NT2/D1 (cell line): ENCODE measurements at regions not wholly inside any gene's neighbourhood (a gene's known extent, or its start where the extent isn't known, plus 50 kb on each side); places are given as distances from the start of the nearest gene placed in this dataset.
"Not testable (repeated sequence)": the region's sequence is repeated elsewhere in the genome, so short reads cannot be mapped to it uniquely, and the experiment has no call there.

Experiments used
- DNase-seq: peaks from one replicate; pipeline ENCODE4 v3.0.0-alpha.2; 2011; ENCODE audit warnings: low read depth, low spot score
- H3K27me3 ChIP-seq: 2 replicates; pipeline ENCODE4 v1.6.0; 2011; ENCODE audit warnings: mild to moderate bottlenecking; ENCODE audit not compliant: insufficient read length, insufficient read depth
- H3K36me3 ChIP-seq: 2 replicates; pipeline ENCODE4 v1.6.1; 2011; ENCODE audit warnings: mild to moderate bottlenecking, low read length, mixed read lengths; ENCODE audit not compliant: insufficient read depth, insufficient read length
- H3K4me1 ChIP-seq: 2 replicates; pipeline ENCODE4 v1.5.1; 2011; ENCODE audit not compliant: insufficient read depth, insufficient read length
- H3K4me3 ChIP-seq: 2 replicates; pipeline ENCODE4 v1.5.1; 2011; ENCODE audit warnings: low read depth; ENCODE audit not compliant: insufficient read length
- H3K9ac ChIP-seq: 2 replicates; pipeline ENCODE4 v1.6.0; 2011; ENCODE audit warnings: low read depth; ENCODE audit not compliant: insufficient read length
- H3K9me3 ChIP-seq: 2 replicates; pipeline ENCODE4 v1.5.1; 2011; ENCODE audit warnings: mild to moderate bottlenecking, low read length; ENCODE audit not compliant: insufficient read depth
- SUZ12 ChIP-seq: IDR thresholded peaks from 2 replicates; pipeline ENCODE4 v1.6.1; 2011; ENCODE audit not compliant: insufficient read length, insufficient read depth; ENCODE audit errors: extremely low read depth
- YY1 ChIP-seq: IDR thresholded peaks from 2 replicates; pipeline ENCODE4 v1.6.1; 2011; ENCODE audit not compliant: insufficient read length, insufficient read depth
- ZNF274 ChIP-seq: IDR thresholded peaks from 2 replicates; pipeline ENCODE4 v1.6.1; 2011; ENCODE audit warnings: mild to moderate bottlenecking, low read depth, low read length

- Histone ChIP-seq H3K9me3 (peaks cover 8% of the 10 kb centered on the region; the same call in 1 of the 2 replicates), H3K4me3 (no peak overlapping the region), H3K4me1 (no peaks in the 10 kb centered on the region), H3K9ac (no peak overlapping the region), H3K36me3 (no peaks in the 10 kb centered on the region), H3K27me3 (no peaks in the 10 kb centered on the region)
- TF ChIP-seq YY1 (no peak), ZNF274 (no peak), SUZ12 (no peak)
- DNase-seq: no peak
These were observed 335.0 kb upstream of the SFRP2 start for GRCh38 chr4:154123897-154124296.

GRCh38 chr4:154120690-154121345 lies 331.9 kb upstream of the SFRP2 start:
- no peak for DNase-seq
- Histone ChIP-seq H3K27me3 (no peaks in the 10 kb centered on the region), H3K4me1 (no peaks in the 10 kb centered on the region), H3K9ac (no peak overlapping the region), H3K9me3 (no peaks in the 10 kb centered on the region), H3K4me3 (no peak overlapping the region), H3K36me3 (no peaks in the 10 kb centered on the region)
- TF ChIP-seq SUZ12 (no peak), ZNF274 (no peak), YY1 (no peak)

DNA sequence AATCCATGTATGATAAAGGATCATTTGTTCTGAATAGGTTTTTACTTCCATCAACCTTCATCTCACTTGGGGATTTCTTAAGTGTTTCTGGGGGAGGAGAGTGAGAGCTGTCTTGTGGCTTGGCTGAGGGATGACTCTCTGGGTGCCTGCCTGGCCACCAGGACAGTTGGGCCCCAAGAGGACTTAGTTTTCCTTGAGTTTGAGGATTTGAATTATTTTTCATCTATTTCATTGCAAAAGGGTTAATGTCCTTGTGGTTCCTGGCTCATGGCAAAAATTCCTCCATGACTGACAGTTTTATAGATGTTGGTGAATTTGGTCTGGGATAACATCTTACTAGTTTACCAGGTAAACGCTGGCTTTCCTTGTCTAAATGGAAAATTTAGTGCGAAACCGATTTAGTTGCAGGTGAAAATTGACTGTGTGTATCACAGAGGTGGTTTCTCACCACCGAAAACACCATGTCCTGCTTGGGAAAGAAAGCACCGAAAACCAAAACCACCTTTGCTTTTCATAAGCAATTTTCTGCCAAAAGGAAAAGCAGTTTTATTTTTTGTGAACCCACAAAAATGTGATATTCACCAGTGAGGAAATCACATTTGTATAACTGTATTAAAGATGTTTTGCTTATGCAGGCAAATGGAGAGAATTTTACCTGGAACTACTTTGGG lies 331.3 kb upstream of the SFRP2 start:
- TF ChIP-seq SUZ12: no peak
- no peak for TF ChIP-seq YY1
- TF ChIP-seq ZNF274: no peak
- Histone ChIP-seq H3K9ac (no peak overlapping the region), H3K9me3 (no peaks in the 10 kb centered on the region), H3K36me3 (no peaks in the 10 kb centered on the region), H3K27me3 (no peaks in the 10 kb centered on the region), H3K4me1 (no peaks in the 10 kb centered on the region), H3K4me3 (no peak overlapping the region)
- DNase-seq: no peak

- no peaks in the 10 kb centered on the region for H3K9me3 ChIP-seq
- no peak overlapping the region for H3K9ac ChIP-seq
- DNase-seq: no peak
- H3K27me3 ChIP-seq: no peaks in the 10 kb centered on the region
- H3K36me3 ChIP-seq: no peaks in the 10 kb centered on the region
- TF ChIP-seq ZNF274: no peak
- no peak for TF ChIP-seq SUZ12
- TF ChIP-seq YY1: no peak
- H3K4me1 ChIP-seq: no peaks in the 10 kb centered on the region
- no peak overlapping the region for H3K4me3 ChIP-seq
These were observed 330.4 kb upstream of the SFRP2 start for GRCh38 chr4:154119317-154119716.

DNA sequence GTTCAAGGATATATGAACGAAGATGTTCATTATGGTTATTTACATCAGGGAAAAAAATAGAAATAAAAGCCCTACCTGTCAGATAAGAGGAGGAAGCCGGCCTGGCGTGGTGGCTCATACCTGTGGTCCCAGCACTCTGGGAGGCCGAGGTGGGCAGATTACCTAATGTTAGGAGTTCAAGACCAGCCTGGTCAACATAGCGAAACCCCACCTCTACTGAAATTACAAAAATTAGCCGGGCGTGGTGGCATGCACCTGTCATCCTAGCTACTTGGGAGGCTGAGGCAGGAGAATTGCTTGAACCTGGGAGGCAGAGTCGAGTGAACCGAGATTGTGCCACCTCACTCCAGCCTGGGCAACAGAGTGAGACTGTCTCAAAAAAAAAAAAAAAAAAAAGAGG lies 328.8 kb upstream of the SFRP2 start:
- H3K36me3 ChIP-seq, H3K27me3 ChIP-seq, H3K4me3 ChIP-seq, H3K9me3 ChIP-seq, H3K4me1 ChIP-seq, H3K9ac ChIP-seq, DNase-seq: not testable (repeated sequence)

GRCh38 chr4:154107337-154107736 lies 318.5 kb upstream of the SFRP2 start:
- TF ChIP-seq SUZ12 (no peak), ZNF274 (no peak)
- no peak for DNase-seq
- no peak overlapping the region for H3K4me3 ChIP-seq
- H3K4me1 ChIP-seq: no peaks in the 10 kb centered on the region
- no peaks in the 10 kb centered on the region for H3K27me3 ChIP-seq
- H3K9ac ChIP-seq: no peak overlapping the region
- H3K9me3 ChIP-seq: no peaks in the 10 kb centered on the region
- H3K36me3 ChIP-seq: no peaks in the 10 kb centered on the region

GRCh38 chr4:154088741-154089140 lies 299.9 kb upstream of the SFRP2 start:
- TF ChIP-seq ZNF274 (no peak), YY1 (no peak), SUZ12 (no peak)
- Histone ChIP-seq H3K4me1 (no peaks in the 10 kb centered on the region), H3K4me3 (no peak overlapping the region), H3K27me3 (no peaks in the 10 kb centered on the region), H3K9me3 (no peaks in the 10 kb centered on the region), H3K9ac (no peak overlapping the region), H3K36me3 (no peaks in the 10 kb centered on the region)
- DNase-seq: no peak

- no peaks in the 10 kb centered on the region for H3K4me1 ChIP-seq
- no peak for TF ChIP-seq ZNF274
- no peak for TF ChIP-seq YY1
- no peak for TF ChIP-seq SUZ12
- no peak overlapping the region for H3K4me3 ChIP-seq
- H3K9ac ChIP-seq: no peak overlapping the region
- no peaks in the 10 kb centered on the region for H3K9me3 ChIP-seq
- no peaks in the 10 kb centered on the region for H3K27me3 ChIP-seq
- no peak for DNase-seq
- no peaks in the 10 kb centered on the region for H3K36me3 ChIP-seq
These were observed 297.4 kb upstream of the SFRP2 start for GRCh38 chr4:154086247-154086646.
